Stimulated activated naive CD4-positive, alpha-beta T cell (primary cell): ENCODE measurements at regions not wholly inside any gene's neighbourhood (a gene's known extent, or its start where the extent isn't known, plus 50 kb on each side); places are given as distances from the start of the nearest gene placed in this dataset.
A peak's percentile ranks its signal among the peaks of the same experiment; 100 is the strongest.

ENCODE experiments used
- DNase-seq, 6 experiments: peaks; one replicate each; lab custom pipeline; 2025; lab: John Stamatoyannopoulos, UW

DNA sequence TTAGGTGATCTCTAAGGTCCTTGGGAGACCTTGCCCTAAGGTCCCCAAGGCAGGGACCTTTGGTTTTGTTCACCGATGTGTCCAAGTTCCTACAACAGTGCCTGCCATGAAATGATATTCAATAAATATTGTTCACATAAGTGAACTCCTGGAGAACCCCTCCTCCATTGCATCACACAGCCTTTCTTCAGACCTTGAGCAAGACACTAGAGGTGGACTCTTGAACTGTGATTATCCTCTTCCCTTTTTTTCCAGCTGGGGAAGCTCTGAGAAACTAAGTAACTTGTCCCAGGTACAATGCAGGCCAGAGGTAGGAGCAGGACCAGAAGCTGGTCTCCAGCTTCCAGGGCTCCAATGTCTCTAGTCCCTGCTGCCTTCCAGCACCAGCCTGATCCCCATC, 76.6 kb upstream of the LMO1 start:
- DNase-seq = no peak

DNA sequence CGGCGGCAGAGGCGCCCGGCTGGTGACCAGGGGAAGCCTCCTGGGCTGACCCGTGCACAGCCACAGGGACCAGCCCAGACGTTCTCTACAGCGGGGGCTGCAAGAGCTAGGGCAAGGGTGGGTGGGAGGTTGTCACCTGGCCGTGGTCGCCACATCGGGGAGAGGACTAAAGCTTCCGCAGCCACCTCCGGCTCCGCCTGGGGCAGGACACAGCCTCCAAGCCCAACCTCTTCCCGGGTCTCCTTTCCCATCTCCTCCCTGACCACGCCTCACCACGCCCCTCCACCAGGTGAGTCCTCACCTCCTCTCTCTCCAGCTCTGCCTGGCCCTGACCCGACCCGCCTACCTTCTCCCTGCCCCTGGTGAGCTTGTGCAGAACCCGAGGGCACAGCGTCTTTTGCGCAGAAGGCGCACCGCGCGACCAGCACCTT, 75.9 kb upstream of the LMO1 start:
- no peak for DNase-seq

GRCh38 chr11:8338138-8338537, 74.5 kb upstream of the LMO1 start:
- DNase-seq = no peak

DNA sequence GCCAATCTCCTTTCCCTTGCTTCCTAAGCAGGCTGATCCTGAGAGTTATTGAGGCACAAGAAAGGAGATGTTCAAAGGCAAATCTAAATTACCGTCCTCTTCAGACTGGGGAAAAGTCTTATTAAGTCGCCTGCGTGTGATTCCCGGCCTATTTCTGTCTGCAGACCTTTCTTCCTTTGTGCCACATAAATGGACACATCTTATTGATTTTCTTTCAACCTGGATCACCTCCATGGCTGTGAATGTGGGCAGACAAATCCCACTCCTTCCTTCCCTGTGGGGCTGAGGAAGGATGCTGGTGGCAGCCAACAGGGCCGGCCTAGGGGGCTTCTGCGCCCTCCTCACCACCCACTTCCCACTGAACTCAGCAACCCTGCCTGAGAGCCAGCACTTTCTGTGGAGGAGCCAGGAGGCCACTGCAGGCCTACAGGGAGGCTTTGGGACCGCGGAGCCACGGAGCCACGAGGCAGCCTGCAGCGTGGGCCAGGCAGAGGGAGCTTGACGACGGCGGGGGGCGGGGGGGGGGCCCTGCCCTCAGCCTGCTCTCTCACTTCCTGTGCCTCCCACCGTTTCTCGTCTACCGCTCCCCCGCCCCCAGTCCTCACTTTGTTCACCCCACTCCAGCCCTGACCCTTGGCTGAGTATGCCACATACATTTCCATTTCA, 73.6 kb upstream of the LMO1 start:
- DNase-seq = no peak

GRCh38 chr11:8336356-8337129, 72.9 kb upstream of the LMO1 start:
- DNase-seq = no peak

DNA sequence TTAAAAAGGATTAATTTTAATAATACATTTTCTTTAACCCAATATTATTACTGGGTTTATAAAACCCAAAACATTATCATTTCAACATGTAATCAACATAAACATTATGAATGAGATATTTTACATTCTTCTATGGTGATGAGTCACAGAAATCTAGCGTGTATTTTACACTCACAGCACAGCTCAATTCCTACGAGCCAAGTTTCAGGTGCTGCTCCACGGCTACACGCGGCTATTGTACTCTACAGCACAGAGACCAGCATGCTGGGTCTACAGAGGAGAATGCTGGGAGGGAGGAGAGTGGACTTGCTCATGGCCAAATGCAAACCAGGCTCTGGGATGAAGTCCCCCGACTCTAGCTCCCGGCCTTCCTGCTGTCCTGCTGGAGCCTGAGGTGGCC, 72.0 kb upstream of the LMO1 start:
- no peak for DNase-seq

- no peak for DNase-seq
Observed at GRCh38 chr11:8335186-8335585, 71.5 kb upstream of the LMO1 start.

DNA sequence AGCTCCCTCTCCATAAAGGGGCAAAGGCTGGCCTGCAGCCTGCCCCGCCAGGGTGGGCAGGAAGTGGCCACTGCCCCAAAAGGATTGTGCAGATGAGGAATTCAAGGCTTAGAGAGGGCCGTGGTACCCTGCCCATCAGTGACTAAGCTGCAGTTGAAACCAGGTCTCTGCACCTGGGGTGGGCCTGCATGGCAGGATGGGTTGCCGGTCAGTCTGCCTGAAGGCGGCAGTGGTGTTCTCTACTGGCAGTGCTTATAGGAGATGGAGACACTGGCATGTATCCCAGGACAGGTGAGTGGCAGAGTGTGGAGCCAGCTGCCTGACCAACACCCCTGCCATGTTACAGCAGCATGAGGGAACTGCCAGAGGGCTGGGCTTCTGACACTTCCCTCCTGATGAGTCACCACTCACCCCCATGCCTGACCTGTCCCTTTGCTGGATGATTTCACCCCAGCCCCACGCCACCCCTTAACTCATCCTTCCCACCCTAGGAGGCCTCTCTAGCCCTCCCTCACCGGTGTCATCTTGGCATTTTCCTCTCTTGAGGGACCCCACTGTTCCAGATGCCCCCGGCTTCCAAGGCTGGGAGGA, 70.2 kb upstream of the LMO1 start:
- no peak for DNase-seq

GRCh38 chr11:8333376-8333775, 69.7 kb upstream of the LMO1 start:
- DNase-seq = no peak

- DNase-seq = no peak
Observed at GRCh38 chr11:8332891-8333290, 69.2 kb upstream of the LMO1 start.

DNA sequence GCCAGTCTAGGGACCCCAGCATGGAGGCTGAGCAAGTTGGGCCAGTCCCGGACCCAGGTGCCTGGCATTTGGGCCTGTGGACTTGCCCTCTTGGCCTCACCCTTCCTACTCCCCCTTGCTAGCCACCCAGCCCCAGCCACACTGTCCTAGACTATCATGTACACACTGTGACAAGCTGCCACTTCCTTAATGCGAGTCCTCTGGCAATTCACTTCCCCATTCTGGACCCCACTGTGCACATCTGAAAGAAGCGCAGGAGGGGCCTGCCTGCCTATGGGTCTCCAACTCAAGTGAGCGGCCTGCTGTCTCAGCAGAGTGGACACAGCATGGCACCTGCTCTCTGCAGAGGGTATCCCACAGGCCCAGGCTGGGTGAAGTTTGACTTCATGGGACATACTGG, 68.5 kb upstream of the LMO1 start:
- DNase-seq = no peak

DNA sequence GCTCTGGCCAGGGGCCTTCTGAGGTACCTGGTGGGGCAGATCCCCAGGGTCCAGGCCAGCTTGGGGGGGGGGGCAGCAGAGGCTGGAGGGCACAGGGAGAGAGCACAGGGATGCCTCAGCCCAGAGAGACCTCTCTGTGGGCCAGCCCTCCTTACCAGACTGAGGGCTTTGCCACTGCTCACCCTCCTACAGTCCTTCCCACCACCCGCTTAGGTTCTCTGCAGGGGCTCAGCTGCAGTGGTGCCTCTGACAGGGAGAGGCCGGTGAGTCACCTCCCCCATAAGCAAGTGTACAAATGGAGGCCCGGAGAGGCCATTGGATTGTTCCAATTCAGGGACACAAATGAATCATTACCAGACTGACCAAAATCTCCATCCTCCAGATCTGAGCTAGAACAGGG, 68.1 kb upstream of the LMO1 start:
- DNase-seq = no peak

DNA sequence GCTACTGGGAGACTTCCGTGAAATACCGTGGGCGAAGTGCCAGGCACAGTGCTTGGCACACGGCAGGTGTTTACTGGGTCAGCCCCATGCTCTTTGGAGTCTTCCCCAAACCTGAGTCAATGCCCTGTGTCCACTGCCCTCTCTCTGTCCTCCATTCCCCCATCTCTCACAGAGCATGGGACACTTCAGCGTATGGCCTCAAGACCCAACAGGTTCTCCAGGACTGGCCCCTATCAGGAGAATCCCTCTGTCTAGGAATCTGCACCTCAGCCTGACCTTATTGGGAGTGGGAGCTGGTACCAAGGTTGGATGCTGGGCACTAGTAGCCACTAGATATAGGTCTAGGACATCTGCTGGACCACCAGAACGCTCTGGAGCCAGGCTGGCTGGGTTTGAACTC, 67.2 kb upstream of the LMO1 start:
- DNase-seq = no peak

DNA sequence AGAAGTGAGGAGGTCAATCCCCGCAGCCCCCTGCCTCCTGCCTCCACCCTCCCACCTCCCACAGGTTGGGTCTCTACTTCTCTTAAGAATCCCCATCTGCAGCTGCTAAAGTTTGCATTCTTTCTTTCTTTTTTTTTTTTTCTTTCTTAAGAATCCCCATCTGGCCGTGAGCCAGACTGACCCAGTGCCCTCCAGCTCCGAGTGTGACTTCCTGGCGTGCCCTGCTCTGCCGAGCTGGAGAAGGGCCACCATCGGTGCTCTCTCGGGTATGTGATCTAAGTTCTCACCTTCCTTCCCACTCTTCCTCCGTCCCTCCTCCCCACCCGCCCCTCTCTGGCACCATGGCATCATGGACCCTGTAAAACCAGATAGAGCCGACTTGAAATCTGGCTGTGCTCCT, 66.7 kb upstream of the LMO1 start:
- DNase-seq = no peak

DNA sequence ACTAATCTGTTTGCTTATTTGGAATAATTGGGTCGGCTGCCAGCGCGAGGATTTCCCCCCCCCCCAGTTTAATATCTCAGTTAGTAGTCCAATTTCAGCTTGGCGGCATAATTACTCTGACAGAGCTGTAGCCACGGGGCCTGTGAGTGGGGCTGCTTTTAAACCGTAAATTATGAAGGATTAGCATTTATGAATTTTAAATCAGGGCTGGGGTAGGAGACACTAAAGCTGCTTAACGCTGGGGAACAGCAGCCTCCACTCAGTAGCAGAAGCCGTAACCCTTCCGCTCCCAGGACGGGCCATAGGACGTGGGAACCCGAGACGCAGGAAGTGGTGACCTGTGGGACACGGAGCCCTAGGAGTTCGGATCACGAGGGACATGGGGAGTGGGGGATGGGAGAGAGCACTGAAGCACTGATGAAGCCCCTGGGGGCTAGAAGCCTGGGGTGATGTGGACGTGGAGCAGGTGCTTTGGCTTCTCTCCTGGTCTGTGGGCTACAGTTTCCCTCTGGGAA, 66.2 kb upstream of the LMO1 start:
- no peak for DNase-seq

- no peak for DNase-seq
Observed at GRCh38 chr11:8329336-8329735, 65.7 kb upstream of the LMO1 start.

- DNase-seq = peak in 3 of 6 experiments; percentile 9 to 19 (median 14)
Observed at GRCh38 chr11:8328848-8329330, 65.2 kb upstream of the LMO1 start.

DNA sequence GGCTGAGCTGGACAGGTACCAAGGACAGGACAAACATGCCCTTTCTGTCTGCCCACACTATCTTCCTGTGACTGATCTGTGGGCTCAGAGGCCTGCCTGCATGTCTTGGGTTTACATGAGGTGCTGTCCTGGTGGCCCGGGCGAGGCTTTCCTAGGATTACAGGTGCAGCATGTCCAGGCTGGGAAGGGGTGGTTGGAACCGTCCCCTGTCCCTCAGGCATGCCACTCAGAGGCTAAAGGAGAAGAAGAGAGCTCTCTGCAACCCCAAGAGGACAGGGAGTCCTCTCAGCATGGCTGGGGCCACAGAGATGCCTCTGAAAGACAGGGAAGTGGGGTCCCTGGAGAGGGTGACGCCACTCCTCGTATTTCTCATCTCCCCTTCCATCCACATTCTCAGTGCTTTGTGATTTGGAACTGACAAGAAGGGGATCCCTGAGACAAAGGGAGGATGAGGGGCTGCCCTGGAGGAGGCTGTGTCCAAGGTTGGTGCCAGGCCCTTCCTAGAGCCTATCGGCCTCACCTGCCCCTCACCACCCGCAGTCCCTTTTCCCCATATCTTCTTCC, 64.6 kb upstream of the LMO1 start:
- DNase-seq = no peak

DNA sequence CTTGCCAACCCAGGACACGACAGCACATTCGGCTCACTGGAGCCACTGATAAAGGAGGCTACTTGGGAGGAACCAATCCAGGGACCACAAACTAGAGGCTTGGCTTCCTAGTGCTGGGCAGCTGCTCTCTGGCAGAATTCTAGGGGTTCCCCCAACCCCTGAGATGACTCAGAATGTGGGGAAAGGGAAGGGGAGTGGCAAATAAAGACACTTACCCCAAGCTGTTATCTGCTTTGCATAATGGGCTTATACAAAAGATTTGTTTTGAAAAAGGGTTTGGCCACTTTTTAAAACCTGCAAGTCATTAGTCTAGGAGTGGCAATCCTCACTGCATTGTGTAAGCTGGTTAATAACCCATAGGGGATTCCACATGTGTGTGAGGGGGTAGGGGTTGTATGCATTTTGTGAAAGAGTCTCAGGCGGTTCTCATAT, 64.1 kb upstream of the LMO1 start:
- no peak for DNase-seq

- DNase-seq = no peak
Observed at GRCh38 chr11:8326337-8326736, 62.7 kb upstream of the LMO1 start.

DNA sequence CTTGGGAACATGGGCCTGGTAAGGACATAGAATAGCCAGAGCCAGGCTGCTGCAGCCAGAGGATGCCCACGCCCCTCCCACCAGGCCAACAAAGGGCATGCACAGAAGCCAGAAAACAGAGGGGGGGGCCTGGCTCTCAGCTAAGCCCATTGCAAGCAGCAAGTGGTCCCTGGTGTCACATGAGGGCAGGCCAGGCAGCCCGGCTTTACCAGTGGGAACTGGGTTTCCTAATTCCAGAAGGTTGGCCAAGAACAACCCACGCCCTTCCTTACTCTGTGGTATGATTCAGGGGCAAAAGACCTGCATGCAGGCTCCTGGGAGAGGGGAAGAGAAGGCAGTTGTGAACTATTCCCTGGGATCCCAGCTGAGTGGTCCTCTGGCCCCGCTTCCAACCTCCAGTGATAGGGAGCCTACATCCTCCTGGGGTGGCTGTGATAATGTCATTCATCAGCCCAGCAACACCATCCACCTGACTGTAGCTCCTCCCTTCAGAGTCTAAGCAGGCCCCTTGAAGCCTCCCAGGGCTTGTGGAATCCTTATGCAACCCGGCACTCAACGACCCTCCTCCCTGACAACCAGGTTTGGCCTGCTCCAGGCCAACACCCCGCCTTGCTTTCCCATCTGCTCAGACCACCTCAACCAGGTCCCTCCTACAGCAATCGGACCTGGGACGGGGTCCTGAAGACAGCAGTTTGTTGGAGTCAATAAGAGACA, 62.1 kb upstream of the LMO1 start:
- DNase-seq = no peak
